ENCODE measurements at regions not wholly inside any gene's neighbourhood (a gene's known extent, or its start where the extent isn't known, plus 50 kb on each side); places are given as distances from the start of the nearest gene placed in this dataset.

- TF ChIP-seq CTCF (IDR thresholded peaks at IDR 0.05) (no peak), POLR2A (IDR thresholded peaks at IDR 0.05) (no peak)
Observed at GRCh38 chr2:118474541-118474920, 372.9 kb downstream of the EN1 start.
